ENCODE measurements at regions not wholly inside any gene's neighbourhood (a gene's known extent, or its start where the extent isn't known, plus 50 kb on each side); places are given as distances from the start of the nearest gene placed in this dataset.

DNA sequence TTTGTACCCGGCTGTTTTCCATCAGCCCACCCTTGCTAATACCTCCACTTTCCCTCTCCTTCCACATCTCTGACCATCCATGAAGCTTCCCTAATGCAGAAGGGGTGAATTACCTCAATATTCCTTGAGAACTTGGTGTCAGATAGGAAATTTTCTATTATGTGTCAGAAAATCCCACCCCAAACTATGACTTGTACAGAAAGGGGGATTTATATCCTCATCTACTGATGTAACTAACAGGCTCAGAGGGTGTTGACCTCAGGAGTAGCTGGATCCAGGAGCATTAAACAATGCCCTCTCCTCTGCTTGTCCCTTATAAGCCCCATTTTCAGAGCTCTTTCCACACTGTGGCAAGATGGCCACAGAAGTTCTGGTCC, 242.8 kb upstream of the TLE3 start:
- no peak for DNase-seq

DNA sequence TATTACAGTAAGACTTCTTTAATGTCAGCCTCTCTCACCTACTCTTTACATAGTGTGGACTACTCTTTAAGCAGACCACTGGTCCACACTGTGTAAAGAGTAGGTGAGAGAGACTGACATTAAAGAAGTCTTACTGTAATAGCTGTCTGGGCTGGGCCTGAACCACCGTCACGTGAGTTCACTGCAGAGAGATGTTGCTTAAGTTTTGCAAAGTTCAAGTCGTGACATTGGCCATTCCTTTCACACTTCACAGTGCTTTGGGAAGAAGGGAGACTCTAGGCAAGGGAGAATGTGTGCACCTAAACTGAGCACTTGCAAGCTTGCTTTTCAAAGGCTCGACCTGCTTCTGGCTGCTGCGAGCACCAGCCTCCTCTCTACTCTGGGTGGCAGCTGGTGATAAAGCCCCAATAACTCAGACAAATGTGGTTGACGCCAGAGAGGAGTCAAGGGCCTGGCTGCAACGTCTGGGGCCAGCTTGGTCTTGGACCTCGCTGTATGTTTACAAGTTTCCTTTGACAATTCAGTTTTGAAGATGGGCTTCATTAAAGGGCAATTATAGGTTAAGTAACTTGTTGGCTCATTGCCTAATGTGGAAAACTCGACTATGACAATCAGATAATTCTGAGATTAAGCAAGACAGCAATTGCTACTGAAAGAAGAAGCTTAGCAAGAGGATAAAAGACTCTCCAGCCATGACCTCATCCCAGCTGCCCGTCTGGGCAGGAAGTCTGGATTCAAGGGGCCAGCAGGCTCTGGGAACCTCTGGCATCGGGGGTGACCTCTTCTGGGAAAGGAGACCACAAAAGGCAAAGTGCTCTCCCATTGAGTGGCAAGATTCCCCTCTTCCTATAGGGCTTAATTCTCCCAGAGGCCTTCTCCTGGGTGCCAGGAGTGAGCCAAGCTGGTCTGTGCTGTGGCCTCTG, 242.1 kb upstream of the TLE3 start:
- no peak for DNase-seq

DNA sequence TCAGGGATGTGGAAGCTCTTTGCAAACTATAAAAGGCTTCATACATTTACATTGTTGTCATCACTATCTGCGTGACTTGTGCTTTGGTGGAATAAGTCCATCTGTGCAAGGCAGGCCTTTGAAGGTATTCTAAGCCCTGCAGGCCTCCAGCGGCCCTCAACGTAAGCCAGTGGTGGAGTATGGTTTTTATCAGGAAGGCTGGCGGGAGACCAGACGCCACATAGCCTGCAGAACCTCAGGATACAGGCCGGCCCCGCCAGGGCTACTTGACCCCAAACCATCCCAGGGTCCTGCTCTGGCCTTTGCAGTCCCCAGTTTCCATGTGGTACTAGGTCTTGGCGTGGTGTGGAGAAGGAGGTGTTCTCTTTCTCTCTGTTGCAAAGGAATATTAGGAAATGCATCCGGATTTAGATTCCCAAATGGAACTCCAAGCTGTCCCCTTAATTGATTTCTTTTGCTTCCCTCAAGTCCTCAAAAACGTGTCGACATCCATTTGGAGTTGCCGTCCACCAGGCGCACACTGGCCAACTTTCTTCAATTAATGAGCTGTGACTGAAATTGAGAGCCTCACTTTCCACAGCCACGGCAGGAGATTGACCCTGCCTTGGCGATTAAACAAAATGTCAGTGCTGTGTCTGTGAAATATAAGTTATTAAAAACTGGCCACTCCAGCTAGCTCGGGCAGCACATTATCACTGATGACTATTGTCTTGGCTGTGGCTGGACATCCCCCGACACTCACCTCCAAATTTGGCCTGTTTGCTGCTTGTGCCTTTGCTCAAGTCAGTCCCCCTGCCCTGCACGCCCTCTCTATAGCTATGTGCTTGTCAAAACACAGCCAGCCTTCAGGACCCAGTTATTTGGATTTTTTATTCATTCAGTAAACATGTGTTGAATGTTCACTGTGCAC, 239.8 kb upstream of the TLE3 start:
- DNase-seq, result no peak

DNA sequence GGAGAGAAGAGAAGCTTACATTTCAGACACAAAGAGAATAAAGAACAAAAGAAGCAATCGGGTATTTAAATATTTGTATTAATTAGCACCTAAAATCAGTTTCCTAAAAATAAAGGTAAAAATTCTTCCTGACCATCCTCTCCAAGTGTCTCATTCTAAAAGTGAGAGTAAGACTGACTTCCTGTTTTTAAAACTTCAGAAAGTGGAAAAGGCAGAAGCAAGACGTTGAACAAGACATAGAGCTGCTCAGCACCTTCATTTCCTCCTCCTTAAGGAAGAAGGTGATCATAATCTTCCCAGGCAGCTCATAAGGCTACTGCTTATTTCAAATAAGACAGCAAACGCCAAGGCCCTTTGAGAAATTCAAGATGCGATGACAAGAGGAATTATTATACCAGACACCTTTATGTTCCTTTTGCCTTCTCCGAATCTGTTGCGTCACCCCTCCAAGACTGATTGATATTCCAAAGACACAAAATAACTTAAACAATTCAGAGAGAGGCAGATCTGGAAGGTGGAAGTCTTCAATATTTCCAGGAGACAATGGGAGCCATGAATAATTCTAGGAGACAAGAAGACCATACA, 238.8 kb upstream of the TLE3 start:
- no peak for DNase-seq

DNA sequence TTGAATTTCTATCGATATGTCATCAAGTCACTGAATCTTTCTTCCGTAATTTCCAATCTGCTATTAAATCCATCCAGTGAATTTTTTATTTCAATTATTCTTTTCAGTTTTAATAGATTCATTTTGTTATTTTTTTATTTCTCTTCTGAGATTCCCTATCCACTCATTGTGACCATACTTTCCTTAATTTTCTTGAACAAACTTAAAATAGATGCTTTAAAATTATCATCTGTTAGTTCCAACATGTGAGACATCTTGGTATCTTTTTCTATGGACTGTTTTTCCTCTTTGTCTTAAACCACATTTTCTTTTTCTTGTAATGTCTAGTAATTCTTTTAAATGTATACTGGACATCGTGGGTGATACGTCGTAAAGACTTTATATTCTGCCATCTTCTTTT, 236.6 kb upstream of the TLE3 start:
- no peak for DNase-seq

DNA sequence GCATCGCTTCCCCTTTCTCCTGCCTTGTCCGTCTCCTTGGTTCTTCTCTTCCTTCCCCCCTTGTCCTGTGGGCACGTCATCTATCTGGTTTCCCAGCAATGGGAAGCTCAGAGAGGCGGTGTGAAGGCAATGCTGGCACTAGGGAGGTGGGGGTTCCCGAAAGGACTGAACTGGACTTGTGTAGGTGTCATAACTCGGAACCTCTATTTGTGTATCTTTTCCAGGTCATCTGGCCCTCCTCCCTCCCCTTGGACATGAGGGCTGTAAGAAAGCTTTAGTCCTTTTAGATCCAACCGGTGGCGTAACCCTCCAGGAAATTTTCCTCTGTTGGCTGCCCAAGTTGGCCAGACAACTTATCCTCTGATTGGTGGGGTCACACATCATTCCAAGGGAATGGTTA, 231.5 kb upstream of the TLE3 start:
- no peak for DNase-seq

DNA sequence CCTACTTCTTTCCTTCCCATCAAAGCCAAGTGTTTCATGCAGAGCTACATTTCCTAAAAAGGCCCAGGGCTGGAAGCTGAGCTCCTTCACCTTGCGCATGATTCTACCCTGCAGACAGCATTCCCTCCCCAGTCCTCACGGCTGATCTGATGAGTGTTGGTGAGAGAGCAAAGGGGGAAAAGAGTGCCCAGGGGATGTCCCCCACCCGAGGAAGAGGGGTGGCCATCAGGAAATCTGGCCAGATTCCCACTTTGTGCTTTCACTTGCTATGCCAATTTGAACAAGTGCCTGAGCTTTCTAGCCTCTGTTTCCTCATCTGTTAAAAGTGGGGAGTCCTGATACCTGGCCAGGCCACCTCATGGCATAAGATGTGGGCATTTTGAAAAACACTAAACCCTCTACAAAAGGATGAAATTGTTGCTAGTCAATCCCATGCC, 231.0 kb upstream of the TLE3 start:
- DNase-seq, result no peak

DNA sequence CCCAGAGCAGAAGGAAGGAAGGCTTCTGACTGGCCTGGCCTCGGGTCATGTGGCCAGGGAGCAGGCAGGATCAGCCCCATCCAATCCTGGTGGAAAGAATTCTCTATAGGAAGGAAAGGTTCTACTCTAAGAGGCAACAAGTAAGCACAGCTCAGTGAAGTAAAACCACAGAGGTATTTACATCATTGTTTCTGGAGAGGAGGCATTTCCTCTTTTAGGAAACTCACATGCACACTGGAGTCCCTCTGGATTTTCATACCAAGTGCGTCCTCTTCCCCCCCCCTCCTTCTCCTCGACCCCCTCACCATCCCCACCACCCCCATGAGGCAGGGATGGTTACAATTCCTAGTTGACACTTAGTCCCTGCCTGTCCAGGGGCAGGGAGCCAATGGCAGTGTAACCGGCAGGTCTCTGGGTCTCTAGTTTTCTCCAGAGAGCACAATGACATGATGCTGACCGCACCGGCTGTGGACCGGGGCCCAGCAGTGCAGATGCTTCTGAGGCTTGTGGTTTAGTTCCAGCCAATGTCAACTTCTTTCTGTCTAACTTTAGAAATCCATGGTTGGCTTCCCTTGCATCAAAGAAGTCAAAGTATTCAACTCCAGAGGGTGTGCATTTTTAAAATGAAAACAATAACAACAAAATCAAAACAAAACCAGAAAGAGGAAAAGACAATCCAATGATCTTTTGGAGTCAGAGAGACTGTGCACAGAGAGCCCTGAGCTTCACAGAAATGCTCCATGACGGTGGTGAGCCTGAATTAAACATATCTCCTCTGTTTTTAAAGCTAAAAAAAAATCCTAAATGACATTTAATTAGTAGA, 230.3 kb upstream of the TLE3 start:
- DNase-seq, result no peak

DNA sequence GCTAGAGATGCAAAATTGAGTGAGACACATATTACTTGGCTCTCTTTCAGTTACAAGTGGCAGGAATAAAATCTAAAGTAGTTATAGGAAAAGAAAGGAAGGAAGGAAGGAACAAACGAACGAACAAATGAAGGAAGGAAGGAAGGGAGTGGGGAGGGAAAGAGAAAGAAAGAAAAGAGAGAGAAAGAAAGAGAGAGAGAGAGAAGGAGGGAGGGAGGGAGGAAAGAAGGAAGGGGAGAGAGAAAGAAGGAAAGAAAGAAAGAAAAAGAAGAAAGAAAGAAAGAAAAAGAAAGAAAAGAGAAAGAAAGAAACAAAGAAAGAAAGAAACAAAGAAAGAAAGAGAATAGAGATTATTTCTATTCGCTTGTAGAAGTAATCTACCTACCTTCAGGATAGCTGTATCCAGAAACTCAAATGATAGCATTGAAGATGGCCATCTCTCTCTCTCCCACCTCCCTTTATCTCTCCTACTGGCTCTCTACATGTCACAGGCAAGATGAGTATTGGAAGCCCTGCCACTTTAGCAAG, 229.7 kb upstream of the TLE3 start:
- no peak for DNase-seq

DNA sequence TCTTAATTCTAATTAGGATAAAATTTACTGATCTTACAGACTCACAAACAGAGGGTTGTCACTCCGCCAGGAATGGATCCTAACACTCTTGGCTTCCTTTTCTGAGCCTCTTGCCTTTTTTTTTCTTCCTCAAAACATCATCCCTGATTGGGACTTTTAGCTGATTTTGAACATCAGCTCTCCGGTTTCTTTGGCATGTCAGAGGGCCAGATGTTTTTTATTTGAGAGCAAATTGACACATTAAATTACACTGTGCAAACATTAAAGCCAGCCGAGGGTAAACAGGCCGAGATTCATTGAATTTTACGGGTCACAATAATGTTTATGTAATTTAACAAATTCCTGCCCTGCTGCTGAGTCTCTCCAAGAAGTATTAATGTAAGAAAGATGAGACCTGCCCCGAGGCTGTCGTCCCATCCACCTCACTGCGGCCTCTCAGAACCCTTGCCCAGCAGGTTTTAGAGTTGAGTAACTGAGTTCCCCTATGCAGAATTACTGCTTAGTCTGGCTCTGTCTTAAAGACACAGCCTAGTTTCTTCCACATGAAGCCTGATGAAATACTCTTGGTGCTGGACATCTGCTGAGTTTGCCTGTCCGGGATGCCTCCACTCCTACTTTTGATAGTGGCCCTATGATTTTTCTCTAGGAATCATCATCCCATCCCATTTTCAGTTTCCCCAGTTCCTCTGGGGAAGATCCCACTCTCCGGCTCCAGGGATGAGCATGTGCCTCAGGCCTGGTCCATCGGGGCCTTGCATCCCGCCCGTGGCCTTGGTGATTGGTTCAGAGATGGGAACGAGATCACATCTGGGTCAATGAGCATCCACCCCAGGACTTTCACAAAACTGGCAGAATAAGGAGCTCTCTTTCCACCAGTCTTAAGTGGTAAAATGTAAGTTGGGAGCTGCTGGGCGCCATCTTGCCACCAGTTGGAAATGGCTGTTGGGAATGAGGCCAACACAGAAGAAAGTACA, 226.6 kb upstream of the TLE3 start:
- DNase-seq, result no peak

DNA sequence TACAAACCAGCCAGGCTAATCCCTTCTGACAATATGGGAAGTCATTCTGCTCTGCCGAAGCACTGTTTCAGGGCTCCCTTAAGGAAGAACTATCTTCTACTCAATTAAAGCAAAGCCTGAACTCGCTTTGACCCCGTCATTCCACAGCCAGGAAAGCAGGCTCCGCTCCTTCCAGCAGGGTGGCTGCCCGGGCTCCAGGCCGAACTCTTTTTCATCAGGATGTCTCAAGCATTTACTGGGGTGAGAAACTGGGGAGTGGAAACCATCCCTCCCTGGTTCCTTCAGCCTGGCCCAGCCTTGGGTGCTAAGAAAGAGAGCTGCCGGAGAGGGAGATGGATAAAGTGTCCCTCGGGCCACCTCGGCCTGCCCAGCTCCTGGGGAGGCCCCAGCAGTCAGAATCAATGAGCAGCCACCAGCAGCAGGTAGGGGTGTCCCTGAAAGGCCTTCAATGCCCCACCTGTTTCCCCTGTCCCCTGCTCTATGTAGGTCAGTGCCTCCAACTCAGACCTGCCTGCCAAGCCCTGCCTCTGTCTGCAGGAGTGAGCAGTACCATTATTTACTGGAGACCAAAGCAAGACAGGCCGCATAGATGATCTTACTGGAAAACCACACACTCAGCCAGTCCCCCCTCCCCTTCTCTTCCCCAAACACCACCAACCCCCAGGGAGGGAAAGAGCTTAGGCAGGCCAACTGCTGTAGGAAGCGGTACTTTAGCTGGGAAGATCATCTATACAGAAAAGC, 225.6 kb upstream of the TLE3 start:
- DNase-seq, result no peak

DNA sequence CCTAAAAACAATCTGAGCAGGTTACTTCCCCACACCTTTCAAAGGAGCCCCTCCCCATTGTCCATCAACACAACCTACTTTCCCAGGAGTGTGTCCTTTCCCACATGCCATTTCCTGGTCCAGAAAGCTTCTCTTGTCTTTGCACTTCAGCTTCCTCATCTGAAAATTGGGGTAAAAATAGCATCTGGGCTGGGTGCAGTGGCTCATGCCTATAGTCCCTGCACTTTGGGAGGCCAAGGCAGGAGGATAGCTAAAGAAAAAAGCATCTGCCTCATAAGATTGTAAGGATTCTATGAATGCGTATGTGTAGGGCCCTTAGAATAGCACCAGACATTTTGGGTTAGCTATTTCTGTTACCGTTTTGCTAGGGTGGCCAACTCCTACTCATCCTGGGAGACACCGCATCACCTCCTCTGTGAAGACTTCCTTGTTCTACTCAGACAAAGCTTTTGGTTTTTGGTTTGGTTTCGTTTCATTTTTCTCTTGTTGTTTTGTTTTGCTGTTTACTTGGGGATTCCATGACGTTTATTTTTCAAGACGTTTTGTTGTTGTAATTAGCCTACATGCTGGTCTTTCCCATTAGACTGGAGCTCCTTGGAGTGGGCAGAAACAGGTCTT, 224.4 kb upstream of the TLE3 start:
- DNase-seq, result no peak

DNA sequence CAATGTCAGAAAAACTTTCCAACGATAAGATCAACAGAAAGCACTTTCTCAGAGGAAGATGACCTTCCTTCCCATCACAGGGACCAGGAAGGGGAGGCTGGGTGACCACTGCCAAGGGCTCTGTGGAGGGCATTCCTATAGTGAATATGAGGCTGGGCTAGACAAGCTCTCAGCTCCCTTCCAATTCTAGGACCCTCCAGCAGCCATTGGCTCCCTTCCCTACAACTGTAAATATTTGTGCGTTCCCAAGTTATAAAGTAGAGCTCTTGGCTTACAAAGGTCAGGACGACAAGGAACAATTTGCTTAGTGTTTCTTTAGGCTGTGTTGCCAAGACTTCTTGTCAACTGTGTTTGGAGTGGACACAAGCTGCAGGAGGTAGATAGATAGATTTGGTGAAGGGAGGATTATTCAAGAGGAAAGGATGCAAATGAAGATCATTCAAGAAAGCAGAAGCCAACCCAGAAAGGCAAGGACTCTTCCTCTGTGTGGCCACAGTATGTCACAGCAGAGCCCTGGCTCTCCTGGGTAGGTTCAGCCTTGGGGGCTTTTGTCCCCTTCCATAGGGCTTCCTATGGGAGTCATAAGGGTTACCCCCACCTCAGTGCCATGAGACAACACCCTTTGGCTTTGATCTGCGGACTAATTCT, 223.6 kb upstream of the TLE3 start:
- no peak for DNase-seq

DNA sequence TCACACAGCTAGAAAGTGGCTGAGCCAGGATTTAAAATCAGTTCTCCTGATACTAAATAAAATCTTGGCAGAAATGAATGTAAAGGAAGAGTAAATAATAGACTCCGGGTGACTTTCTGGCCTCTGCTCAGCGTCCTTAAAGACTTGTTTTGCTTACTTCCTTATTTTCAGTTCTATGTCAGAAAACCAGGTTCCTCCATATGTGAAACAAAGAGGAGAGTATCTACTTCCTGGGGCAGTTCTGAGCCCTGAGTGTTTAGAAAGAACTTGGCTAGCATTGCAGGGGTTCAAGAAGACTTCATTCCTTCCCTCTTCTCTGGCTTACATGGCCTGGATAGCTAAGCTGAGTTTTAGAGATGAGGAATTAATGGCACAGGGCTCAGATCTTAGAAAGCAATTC, 222.8 kb upstream of the TLE3 start:
- no peak for DNase-seq

DNA sequence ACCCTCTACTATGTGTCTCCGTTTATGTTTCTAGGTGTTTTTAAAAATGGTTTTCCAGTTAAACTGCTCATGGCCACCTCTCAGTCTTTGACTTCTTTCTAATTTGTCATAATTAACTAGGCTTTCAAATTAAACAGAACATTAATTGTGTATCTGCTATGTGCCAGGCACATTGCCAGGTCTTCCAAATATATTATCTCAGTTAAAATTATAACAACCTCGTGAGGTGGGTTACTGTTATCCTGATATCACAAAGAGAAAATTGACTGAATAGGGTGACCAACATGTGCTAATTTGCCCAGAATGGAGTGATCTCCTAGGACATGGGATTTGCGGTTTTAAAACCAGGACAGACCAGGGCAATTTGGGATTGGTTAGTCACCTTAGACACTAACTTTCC, 222.4 kb upstream of the TLE3 start:
- DNase-seq, result no peak

DNA sequence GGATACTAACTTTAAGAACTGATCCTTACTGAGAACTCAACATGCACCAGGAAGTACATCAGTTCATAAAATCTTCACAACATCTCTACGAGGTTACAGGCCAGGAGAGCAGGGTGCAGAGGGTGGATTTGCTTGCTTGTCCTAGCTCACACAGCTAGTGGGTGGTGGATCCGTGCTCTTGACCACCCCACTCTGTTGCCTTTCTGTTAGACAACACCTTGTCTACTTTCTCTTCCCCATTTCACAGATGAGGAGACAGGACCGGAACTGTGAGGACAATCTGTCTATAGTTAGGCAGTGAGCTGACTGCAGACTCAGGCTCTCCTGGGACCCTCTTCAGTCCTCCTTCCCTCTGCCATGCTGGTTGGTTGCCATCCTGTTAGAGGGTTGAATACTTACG, 221.7 kb upstream of the TLE3 start:
- DNase-seq, result no peak

DNA sequence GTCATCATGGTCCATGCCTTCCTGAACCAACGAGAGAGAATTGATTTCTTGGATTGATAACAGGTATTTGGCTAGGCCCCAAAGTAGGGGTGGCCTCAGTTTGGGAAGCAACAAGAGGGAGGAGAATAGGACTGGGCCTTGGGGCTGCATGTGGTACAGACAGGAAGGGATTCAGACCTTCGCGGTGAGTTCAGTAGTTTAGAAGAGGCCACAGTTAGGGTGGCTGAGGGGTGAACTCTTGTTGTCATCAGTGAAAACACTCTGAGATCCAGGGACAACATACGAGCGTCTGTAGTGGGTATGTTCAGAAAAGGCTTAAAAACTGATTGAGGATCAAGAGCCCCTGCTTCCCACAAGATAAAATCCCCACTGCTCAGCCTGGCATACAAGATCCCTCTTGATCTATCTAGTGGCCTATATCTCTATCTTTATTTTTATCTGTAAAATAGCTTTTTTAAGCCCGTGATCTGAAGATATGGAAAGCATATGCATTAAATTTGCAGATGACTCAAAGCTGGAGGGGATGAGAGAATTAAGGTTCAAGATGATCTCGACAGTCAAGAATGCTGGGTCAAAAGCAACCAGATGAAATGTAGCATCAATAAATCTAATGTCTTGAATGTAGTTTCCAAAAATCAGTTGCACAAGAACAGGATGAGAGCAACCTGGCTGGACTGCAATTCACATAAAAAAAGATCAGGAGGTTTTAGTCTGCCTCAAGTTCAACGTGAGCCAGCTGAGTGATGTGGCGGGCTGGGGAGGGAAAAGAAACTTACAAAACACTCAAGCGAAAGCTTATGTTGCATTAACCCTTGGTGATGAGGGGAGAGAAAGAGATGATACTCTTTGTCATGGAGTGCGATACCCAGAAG, 221.1 kb upstream of the TLE3 start:
- no peak for DNase-seq

DNA sequence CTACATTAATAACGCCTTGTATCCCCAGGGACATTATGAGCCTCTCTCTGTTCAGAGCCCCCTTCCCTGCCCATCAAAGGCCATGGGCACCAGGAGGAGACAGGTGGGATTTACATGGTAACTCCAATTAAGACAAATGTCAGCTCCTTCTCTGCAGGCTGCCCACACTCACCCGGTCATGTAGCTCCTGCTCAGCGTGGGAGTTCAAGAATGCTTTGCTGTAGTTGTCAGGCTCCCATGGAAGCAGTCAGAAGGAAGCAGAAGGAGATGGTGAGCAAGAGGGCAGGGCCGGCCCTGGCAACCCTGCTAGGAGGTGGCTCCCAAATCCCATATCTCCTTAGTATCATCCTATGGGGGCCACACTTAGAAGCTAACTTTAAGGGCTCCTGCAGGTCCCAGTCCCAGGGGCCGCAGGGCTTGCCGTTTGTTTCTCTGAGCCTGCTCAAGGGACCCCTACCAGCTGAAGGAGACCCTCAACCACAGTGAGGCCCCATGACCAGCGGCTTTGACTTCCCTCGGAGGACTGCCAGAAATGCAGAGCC, 218.4 kb upstream of the TLE3 start:
- no peak for DNase-seq

Measured in activated CD8-positive, alpha-beta memory T cell treated with anti-CD3 and anti-CD28 coated beads, Interleukin-2, amount 50 U/mL, for 4 hours (primary cell).